Kidney capillary endothelial cell (primary cell): ENCODE measurements at regions not wholly inside any gene's neighbourhood (a gene's known extent, or its start where the extent isn't known, plus 50 kb on each side); places are given as distances from the start of the nearest gene placed in this dataset.

Experiments used
- DNase-seq: peaks from one replicate; pipeline ENCODE4 v3.0.0-alpha.2; 2018; ENCODE audit warnings: low spot score

DNA sequence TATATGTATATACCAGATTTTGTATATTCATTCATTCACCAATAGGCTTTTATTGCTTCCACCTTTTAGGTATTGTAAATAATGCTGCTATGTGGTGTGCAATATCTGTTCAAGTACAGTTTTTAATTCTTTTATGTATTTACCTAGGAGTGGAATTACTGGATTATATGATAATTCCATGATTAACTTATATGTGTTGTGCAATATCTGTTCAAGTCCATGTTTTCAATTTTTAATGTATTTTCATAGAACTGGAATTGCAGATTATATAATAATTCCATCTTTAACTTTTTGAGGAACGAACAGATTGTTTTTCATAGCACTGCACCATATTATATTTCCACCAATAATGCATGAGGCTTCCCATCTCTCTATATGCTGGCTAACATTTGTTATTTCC, 50.6 kb upstream of the L3MBTL4 start:
- DNase-seq: no peak

DNA sequence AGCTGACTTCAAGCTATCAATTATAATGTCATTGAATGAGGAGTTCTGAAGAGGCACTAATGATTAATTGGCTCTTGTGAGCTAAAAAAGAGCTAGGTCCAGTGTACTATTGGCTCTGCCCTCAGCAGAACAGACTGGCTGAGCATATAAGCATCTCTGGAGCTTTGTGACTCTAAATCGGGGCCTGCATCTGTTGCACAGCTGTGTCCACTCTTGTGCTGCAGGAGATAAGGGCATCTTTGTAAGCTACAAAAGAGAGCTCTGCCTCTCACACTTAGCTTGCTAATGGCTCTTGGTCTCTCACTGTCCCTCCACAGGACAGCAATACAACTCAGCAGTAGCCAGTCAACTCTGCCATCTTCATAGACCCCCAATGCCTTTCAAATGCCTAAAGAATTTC, 61.5 kb upstream of the L3MBTL4 start:
- no peak for DNase-seq

DNA sequence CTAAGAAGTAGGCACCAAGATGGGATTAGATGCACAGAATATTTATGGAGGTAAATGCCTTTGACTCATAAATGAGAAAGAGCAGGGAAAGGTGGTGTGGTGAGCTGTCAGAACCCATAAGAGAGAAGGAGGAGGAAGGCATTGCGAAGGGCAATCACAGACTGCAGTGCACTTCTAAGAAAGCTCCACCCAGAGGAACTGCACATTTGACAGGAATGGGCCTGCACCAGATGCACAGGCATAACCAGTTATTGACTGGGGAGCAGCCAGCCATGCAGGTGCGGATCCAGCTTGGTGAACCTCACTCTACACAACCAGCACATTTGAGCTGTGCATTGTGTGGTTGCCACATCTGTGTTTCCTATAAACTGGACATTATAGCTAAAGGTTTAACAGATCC, 62.2 kb upstream of the L3MBTL4 start:
- no peak for DNase-seq

- no peak for DNase-seq
Observed at GRCh38 chr18:6478121-6478520, 63.4 kb upstream of the L3MBTL4 start.

DNA sequence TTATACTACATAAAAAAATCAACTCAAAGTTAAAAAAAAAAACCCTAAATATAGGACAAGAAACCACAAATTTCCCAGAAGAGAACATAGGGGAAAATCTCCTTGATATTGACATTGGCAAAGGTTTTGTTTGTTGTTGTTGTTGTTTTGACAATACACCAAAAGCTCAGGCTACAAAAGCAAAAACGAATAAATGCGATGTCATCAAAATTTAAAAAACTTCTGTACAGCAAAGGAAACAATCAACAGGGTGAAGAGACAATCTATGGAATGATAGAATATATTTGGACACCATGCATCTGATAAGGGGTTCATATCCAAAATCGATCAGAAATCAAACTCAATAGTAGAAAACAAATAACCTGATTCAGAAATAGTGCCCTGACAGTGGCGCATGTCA, 65.0 kb upstream of the L3MBTL4 start:
- no peak for DNase-seq

DNA sequence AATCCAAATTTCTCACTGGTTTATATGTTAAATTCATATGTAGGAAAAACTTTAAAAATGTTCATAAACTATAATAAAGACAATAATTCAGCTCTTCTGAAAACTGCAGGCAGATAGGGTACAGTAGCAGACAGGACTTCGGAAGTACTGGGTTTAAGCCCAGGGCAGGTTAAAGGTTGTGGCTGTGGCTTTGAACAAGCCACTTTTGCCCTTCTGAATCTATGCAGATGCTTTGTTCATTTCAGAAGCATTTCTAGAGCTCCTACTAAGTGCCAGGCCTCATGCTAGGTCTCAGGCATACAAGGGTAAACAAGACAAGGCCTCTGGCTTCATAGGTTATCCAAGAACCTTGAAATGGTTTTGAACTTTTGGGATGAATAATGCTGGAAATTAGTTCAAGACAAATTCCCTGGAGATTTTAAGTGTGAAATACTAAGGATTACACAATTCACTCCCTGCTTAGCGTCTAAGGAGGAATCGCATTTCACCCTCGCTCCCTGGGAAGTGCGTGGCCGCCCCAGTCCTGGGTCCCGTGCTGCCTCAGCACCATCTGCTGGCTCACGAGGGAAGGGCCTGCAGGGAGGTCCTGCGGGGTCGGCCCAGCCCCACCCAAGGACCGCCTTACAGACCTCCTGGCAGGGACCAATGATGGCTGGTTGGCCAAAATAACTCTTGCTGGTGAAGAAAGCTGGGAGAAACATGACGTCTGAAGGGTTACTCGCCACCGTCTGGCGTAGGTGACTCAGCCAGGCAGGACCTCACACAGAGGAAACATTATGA, 67.7 kb upstream of the L3MBTL4 start:
- DNase-seq: peak; percentile 15

DNA sequence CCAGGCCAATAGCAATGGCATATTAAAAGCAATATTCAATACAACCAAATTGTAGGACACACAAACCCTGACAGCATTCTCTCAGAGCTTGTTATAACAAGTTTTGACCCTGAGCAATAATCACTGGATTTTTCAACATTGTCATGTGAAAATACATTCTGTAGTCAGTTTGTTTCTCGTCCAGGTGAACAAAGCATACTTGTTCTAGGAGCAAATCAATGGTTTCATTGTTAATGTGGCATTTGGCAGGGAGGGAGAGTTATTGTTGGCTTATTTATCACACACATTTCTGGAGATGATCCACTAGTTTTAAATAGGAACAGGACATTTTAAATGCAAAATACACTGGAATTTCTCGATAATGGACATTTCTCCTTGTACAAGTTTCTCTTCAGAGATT, 69.9 kb upstream of the L3MBTL4 start:
- DNase-seq: no peak

GRCh38 chr18:6486313-6486712, 71.6 kb upstream of the L3MBTL4 start:
- DNase-seq: no peak

GRCh38 chr18:6486764-6487426, 72.2 kb upstream of the L3MBTL4 start:
- no peak for DNase-seq

DNA sequence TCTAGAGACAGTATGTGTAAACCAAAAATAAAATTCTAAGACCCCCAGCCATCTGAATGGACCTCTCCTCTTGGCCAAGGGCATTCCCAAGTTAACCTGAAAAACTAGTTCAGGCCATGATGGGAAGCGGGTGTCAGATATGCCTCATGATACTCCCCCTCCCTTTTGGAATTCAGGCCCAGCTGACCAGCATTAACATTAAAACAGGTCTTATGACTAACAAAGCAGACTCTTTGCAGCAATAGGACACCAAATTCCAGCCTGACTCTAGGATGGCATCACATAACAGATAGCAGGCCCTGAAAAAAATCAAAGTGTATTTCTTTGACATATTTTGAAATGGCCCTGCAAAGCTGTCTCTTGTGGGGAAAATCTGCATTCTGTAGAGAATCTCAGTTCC, 73.3 kb upstream of the L3MBTL4 start:
- DNase-seq: no peak

DNA sequence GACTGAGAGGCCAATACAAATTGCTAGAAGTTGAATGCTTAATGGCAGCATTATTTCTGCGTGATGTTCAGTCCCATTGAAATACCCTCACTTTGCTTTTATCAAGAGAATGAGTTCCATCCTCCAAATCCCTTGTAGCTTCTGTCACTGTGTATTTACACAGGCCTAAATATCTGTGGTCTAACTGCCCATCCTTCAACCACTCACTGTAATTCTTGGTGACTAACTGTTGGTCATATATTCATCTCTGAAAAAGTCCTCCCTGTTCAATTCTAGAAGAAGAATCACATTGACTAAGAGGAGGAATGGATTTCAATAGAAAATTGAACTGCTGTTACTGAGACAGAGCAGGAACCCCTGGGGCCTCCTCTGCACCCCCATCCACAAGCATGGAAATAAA, 74.2 kb upstream of the L3MBTL4 start:
- no peak for DNase-seq

DNA sequence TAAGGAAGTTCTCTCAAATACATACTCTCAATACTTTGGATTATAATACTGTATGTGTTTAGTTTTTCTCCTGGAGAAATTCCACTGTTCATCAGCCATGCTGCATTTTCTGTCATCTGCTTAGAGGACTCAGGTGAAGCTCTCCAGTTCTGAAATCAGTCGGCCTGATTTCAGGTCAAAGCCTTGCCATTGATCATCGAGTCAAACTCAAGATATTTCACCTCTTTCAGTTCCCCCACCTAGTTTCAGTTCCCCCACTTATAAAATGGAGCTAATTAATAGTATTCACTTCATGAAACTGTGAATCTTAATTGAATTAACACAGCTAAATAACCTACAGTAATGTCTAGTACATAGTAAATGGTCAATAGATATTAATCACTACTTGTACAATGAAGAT, 75.3 kb upstream of the L3MBTL4 start:
- DNase-seq: no peak

DNA sequence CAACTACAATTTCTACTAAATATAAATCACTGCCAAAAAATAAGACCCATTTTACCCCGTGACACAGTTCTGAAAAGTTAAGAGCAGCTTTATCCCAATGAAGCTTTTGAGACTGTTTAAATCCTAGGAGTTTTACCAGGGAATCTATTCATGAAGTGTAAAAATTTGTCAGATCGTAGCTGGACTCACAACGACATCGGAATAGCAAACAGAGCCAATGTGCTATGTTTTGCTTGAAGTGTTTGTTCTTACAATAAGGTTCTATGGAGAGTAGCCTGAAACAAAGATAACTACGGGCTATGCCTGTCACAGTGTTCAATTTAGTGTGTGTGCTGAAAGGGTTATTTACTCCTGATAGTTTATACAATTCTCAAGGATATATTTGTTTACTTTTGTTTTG, 78.5 kb upstream of the L3MBTL4 start:
- DNase-seq: no peak

- no peak for DNase-seq
Observed at GRCh38 chr18:6495536-6495935, 80.8 kb upstream of the L3MBTL4 start.

DNA sequence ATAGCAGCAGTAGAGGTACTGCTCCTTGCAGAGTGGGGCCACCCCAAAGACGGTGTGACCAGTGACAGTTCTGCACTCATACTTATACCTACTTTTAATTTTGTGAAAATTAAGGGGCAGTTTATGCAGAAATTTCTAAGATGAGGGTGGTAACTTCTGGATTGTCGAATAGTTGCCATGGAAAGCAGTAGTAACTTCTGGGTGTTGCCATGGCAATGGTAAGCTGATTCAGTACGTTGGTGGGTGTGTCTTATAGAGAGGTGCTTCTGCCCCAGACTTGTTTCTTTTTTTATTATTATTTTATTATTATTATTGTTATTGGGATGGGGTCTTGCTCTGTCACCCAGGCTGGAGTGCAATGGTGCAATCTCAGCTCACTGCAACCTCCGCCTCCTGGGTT, 82.8 kb upstream of the L3MBTL4 start:
- no peak for DNase-seq

- DNase-seq: no peak
Observed at GRCh38 chr18:6498289-6498856, 83.7 kb upstream of the L3MBTL4 start.

- no peak for DNase-seq
Observed at GRCh38 chr18:6504605-6505497, 90.1 kb upstream of the L3MBTL4 start.

DNA sequence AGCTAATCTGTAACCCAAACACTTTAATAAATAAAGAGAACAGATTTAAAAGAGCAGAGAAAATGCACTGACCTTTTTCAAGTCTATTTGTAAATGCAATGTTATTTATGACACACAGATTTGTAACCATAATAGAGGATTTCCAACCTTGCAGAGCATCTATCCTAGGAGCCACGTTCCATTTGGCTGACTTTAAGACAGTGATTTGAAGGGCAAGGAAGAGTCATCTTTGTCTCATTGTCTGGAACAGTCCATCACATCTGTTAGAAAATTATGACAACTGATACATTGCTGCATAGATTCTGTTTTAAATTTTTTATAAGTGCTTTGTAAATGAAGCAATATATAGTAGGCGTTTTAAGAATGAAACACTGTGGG, 90.8 kb upstream of the L3MBTL4 start:
- no peak for DNase-seq

DNA sequence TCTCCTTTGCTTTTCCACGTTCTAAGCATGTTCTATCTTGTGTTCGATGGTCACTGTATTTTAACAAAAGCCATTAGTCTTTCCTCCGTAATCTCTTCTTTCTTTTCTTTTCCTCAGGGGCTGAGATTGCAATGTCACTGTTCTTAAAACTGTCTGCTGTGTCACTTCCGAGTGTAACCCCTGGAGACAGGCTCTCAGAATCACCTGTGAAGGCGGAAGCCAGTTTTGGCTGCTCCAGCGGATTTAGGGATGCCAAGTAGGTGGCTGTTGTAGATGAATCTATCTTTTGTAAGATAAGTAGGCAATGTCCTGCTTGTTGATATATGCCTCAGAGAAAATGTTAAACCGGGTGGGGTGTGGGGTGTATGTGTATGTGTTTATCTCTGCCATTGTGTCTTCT, 94.7 kb upstream of the L3MBTL4 start:
- DNase-seq: no peak

GRCh38 chr18:6509832-6510231, 95.1 kb upstream of the L3MBTL4 start:
- no peak for DNase-seq

DNA sequence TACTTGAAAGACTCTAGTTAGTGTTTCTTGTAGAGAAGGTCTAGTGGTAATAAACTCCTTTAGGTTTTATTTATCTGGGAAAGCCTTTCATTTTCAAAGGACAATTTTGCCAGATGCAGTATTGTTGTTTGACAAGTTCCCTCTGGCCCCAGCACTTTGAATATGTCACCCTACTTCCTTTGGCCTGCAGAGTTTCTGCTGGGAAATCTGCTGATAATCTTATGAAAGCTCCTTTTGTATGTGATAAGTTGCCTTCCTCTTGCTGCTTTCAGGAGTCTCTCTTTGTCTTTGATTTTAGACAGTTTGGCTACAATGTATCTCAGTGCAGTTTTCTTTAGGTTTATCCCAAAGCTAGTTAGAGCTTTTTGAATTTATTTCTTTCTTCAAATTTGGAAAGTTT, 106.2 kb upstream of the L3MBTL4 start:
- no peak for DNase-seq

DNA sequence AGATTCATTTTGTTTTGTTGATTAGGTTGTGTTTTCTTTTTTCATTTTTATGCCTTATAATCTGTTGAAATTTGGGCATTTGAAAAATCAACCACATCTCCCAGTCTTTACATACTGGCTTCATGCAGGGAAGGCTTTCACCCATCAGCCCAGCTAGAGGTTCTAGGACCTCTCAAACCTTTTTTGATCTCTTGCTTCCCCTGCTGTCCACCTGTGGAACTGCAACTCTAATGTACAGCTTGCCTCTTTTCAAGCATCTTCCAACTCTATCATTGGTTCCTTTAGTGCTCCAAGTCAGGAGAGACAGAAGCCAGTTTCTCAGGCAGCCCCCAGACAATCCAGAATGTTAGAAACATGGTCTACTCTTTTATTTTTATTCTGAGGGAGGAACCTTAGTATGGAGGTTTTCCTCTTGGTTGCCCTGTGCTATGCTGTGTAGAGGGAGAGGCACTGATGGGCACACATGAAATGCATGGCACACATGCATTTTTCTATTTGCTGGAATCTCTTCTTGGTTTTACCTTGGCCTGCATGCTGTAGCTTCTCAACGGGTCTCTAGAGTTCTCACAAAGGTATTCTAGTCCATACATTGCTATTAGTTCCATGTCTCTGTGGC, 107.2 kb upstream of the L3MBTL4 start:
- peak; percentile 12 for DNase-seq
